ENCODE measurements at regions not wholly inside any gene's neighbourhood (a gene's known extent, or its start where the extent isn't known, plus 50 kb on each side); places are given as distances from the start of the nearest gene placed in this dataset.
"Not testable (repeated sequence)": the region's sequence is repeated elsewhere in the genome, so short reads cannot be mapped to it uniquely, and the experiment has no call there.

DNA sequence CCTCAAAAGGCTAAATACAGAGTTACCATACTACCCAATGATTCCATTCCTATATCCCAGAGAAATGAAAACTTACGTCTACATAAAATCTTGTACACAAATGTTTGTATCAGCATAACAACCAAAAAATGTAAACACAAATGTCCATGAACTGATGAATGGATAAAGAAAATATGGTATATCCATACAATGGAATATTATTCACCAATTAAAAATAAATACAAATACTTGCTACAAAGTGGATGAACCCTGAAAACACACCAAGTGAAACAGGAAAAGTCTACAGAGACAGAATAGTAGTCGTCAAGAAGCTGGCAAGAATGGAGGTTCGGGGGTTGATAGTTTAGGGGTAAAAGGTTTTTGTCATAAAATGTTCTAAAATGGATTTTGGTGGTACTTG is 54.0 kb upstream of the ANKRD28 start:
- no peak for DNase-seq

DNA sequence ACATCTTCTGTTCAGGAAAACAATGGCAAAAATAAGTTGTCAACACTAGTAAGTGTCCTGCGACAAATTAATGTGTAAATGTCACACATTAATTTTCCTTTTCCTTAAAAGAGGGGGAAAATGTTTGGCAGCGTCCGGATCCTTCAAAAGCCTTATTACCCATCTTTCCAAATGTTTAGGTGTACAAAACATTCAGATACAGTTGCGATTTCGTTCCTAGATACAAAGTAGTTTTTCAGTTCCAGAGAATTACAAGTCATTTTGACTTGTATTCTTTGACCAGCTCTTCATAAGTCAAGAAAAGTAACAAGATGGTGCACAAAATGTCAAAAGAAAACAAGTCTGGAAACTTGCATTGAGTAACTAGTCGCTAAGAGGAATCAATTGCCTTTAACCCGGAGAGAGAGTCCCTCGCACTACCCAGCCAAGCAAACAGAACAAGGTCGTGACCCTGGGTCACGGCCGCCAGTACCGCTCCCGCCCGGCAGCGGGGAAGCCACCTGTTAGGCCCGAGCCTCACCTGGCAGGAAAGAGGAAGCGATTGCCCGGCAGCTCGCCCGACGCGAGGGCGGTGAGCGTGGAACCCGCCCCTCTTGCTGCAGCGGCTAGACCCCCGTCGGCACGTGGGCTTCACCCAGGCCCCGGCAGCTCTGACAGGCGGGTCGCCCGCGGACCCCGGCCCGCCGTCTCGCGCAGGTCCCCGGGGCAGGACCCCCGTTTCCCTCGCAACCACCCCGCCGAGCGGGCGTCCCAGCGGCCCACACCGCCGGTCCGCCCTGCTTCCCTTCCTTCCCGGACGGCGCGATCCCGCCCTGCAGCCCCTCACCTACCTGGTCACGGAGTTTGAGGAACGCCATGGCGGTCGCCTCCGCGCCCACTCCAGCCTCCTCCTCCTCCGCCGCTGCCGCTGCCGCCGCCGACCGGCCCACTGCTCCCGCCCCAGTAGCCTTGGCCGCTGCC is 61.0 kb upstream of the ANKRD28 start:
- DNase-seq, result peak; percentile 23

- DNase-seq, result peak; percentile 51
These were observed 61.8 kb upstream of the ANKRD28 start for GRCh38 chr3:15859507-15860013.

- DNase-seq, result no peak
These were observed 62.5 kb upstream of the ANKRD28 start for GRCh38 chr3:15860014-15860934.

GRCh38 chr3:15861163-15861562 is 63.4 kb upstream of the ANKRD28 start:
- DNase-seq, result no peak

DNA sequence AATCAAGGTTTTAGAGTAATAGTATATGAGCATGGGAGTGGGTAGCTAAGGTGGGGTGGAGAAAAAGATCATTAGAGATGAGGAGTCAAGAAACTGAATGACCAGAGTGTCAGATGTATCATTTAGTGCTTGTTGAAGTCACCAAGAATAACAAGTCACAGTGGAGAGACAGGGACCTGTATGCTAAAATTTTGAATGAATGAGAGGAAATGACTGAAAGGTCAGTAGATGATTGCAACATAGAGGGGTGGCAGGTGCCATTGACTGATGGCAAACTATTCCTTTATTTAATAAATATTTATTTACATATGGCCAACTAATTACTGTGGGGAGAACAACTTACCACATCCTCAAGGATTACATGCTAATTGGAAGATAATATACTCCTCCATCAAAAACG is 75.0 kb upstream of the ANKRD28 start:
- no peak for DNase-seq

GRCh38 chr3:15873415-15873814 is 75.6 kb upstream of the ANKRD28 start:
- no peak for DNase-seq

GRCh38 chr3:15875016-15875689 is 77.4 kb upstream of the ANKRD28 start:
- no peak for DNase-seq

GRCh38 chr3:15876669-15877068 is 78.9 kb upstream of the ANKRD28 start:
- no peak for DNase-seq

DNA sequence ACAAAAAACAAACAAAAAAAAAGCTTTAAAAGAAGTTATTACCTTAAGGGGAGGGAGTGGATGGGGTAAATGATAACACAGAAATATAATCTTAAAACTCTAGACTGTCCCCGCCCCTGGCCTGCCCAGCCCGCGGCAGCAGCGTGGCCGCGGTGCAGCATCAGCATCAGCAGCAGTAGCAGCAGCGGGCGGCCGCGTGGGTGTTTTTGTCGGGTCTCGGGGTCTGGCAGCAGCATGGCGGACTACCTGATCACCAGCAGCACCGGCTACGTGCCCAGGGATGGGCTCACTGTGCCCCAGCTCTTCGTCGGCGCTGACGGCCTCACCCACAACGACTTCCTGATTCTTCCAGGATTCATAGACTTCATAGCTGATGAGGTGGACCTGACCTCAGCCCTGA is 80.0 kb upstream of the ANKRD28 start:
- no peak for DNase-seq

DNA sequence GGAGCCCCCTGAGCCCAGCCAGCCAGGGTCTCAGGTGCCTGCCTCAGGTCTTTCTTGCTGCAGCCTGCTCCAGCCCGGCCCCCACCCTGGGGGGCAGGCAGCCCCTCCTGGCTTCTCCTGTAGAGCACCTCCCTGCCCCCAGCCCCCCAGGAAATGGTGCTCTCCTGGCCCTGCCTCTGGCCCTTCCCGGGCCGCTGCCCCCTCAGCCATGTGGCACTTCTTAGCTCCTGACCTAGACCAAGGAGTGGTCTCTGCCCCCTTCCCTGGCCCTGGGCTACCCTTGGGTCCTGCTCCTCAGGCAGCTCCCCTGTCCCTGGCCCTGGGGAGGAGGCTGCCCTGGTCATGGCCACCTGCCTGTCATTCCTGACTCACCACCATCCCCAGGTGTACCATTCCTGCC is 82.0 kb upstream of the ANKRD28 start:
- not testable (repeated sequence) for DNase-seq

DNA sequence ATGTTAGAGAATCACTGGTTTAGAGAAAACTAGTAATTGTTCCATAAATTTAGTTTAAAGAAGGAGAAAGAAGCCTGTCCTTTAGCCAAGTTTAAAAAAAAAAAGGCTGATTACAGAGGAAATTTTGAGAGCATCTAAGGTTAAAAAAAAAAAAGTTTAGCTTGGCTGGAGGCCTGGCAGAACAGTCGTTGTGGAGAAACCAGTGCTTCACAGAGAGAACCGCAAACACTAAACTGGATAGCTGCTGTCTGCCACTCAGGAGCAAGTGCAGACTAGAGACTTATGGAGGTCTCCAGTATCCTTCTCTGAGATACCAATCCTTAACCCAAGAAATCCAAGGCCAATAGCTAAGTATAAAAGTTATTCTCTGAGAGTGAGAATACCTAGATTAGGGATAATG is 84.8 kb upstream of the ANKRD28 start:
- DNase-seq, result no peak

DNA sequence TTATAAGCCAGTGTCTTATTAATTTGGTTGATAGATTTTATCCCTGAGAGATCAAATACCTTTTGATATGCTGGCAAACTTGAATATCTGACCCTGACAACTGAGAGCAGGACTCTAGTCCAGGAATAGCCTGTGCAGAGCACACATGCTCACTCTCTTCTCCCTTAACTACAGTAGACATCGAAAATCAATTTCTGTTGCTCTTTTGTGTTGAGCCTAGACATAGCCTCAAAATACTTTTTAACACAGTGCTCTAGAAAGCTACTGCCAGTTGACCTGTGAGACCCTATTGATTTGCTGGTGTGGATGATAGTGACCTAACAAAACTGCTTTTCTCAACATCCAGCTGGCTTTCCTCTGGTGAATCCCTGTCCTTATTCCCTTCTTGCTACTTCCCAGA is 86.4 kb upstream of the ANKRD28 start:
- no peak for DNase-seq

DNA sequence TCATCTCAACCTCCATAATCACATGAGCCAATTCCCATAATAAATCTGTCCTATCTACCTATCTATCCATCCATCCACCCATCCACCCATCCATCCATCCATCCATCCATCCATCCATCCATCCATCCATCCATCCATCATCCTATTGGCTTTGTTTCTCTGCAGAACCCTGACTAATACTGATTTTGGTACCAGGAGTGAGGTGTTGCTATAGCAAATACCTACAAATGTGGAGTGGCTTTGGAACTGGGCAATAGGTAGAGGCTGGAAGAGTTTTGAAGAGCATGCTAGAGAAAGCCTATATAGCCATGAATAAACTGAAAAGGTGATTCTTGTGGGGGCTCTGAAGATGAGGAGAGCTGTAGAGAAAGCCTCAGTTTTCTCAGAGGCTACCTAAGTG is 88.7 kb upstream of the ANKRD28 start:
- no peak for DNase-seq

DNA sequence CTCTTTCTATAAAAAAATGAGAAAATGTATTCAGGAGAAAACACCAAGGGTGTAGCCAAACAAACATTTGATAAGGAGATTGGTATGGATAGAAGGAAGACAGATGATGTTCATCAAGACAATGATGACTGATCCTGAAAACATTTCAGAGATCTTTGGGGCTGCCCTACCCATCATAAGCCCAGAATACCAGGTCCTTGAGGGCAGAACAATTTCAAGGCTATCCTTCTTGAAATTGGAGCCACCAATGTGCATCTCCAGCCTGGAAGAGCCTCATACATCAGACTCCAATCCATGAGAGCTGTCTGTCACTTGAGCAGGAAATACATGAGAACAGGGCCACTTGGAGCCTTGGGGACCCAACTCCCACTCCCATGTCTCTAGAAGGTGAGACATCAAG is 89.5 kb upstream of the ANKRD28 start:
- DNase-seq, result no peak

DNA sequence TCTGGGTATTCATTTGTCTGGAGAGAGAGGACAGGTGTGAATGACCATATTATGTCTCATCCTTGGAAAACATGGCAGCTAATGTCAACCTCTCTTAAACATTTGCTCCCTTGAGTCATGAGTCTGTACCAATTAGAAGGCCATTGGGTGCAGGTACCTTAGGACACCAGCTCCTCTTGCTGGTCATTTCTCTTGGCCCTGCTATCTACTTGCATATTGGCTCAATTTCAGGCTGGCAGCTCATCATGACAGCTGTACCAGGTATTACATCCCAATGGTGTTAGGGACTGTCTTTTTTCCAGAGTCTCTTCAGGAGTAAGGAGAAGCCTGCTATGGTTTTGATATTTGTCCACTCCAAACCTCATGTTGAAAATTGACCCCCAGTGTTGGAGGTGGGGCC is 92.2 kb upstream of the ANKRD28 start:
- DNase-seq, result no peak

- DNase-seq, result no peak
These were observed 94.8 kb upstream of the ANKRD28 start for GRCh38 chr3:15892311-15893227.

DNA sequence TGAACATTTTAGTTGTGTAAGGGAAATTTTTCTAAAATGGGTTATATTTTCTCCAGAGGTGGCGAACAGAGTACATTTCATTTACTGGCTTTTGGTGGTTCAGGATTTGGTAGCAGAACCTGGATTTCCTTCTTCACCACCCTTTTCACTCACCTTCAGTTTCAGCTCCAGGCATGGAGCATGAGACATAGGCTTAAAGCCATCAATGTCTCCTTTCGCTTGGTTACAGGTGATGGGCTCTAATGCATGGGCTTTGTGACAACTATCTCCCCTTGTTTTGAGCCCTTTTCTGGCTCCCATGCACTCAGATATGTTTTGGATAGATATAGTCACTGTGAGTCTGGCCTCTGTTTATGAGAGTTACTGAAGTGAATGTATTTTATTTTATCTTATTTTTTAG is 96.6 kb upstream of the ANKRD28 start:
- no peak for DNase-seq

GRCh38 chr3:15896500-15896899 is 98.7 kb upstream of the ANKRD28 start:
- peak; percentile 87 for DNase-seq

DNA sequence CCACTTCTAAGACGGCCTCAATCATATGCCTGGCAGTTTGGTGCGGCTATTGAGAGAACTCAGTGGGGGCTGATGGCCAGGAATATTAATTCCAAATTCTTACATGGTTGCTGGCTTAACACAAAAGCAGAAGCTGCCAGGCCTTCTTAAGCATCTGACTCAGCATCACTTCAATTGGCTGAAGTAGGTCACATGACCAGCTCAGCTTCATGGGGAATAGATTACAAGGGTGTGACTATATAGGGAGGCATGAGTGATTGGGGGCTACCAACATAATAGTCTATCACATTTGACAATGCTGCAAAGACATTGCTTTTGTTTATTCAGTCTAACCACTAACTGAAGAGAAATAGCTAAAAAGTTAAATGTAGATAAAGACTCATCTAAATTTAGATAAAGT is 101.6 kb upstream of the ANKRD28 start:
- peak; percentile 63 for DNase-seq

- DNase-seq, result no peak
These were observed 105.4 kb upstream of the ANKRD28 start for GRCh38 chr3:15903164-15903563.
